Rectal smooth muscle tissue (tissue), 1 donor: ENCODE measurements at regions not wholly inside any gene's neighbourhood (a gene's known extent, or its start where the extent isn't known, plus 50 kb on each side); places are given as distances from the start of the nearest gene placed in this dataset.
"Not testable (repeated sequence)": the region's sequence is repeated elsewhere in the genome, so short reads cannot be mapped to it uniquely, and the experiment has no call there.

ENCODE experiments used
- H3K27ac ChIP-seq: one replicate; pipeline ENCODE4 v1.7.0; 2013; ENCODE audit warnings: low read depth, low read length, inconsistent platforms
- H3K27me3 ChIP-seq: one replicate; pipeline ENCODE4 v1.7.0; 2013; ENCODE audit warnings: low read length; ENCODE audit not compliant: control insufficient read depth, insufficient read depth
- H3K36me3 ChIP-seq: one replicate; pipeline ENCODE4 v1.7.0; 2013; ENCODE audit warnings: low read length; ENCODE audit not compliant: control insufficient read depth, insufficient read depth
- H3K4me1 ChIP-seq: one replicate; pipeline ENCODE4 v1.7.0; 2013; ENCODE audit warnings: low read length; ENCODE audit not compliant: control insufficient read depth, insufficient read depth
- H3K4me3 ChIP-seq: one replicate; pipeline ENCODE4 v1.7.0; 2013; ENCODE audit warnings: low read length
- H3K9ac ChIP-seq: one replicate; pipeline ENCODE4 v1.7.0; 2013; ENCODE audit warnings: low read length

GRCh38 chr3:139108253-139108969 lies 63.7 kb upstream of the PRR23C start:
- H3K9ac ChIP-seq, result no peak overlapping the region
- no peaks in the 10 kb centered on the region for H3K4me1 ChIP-seq
- H3K36me3 ChIP-seq, result no peaks in the 10 kb centered on the region
- no peak overlapping the region for H3K4me3 ChIP-seq
- no peak overlapping the region for H3K27ac ChIP-seq
- H3K27me3 ChIP-seq, result no peaks in the 10 kb centered on the region

- Histone ChIP-seq H3K27me3 (no peaks in the 10 kb centered on the region), H3K27ac (no peak overlapping the region), H3K9ac (no peak overlapping the region), H3K4me3 (no peak overlapping the region), H3K36me3 (no peaks in the 10 kb centered on the region), H3K4me1 (no peaks in the 10 kb centered on the region)
These were observed 64.6 kb upstream of the PRR23C start for GRCh38 chr3:139109271-139109670.

GRCh38 chr3:139110072-139110830 lies 65.6 kb upstream of the PRR23C start:
- H3K27me3 ChIP-seq, result no peaks in the 10 kb centered on the region
- no peaks in the 10 kb centered on the region for H3K36me3 ChIP-seq
- no peak overlapping the region for H3K9ac ChIP-seq
- H3K4me3 ChIP-seq, result no peak overlapping the region
- no peaks in the 10 kb centered on the region for H3K4me1 ChIP-seq
- no peak overlapping the region for H3K27ac ChIP-seq

GRCh38 chr3:139110929-139111328 lies 66.2 kb upstream of the PRR23C start:
- H3K4me3 ChIP-seq, H3K4me1 ChIP-seq, H3K36me3 ChIP-seq, H3K9ac ChIP-seq, H3K27me3 ChIP-seq, H3K27ac ChIP-seq: not testable (repeated sequence)

- Histone ChIP-seq H3K4me3 (no peak overlapping the region), H3K27ac (no peak overlapping the region), H3K27me3 (no peaks in the 10 kb centered on the region), H3K36me3 (no peaks in the 10 kb centered on the region), H3K4me1 (no peaks in the 10 kb centered on the region), H3K9ac (no peak overlapping the region)
These were observed 66.9 kb upstream of the PRR23C start for GRCh38 chr3:139111392-139112229.

- Histone ChIP-seq H3K36me3 (no peaks in the 10 kb centered on the region), H3K4me3 (no peak overlapping the region), H3K4me1 (no peaks in the 10 kb centered on the region), H3K27me3 (no peaks in the 10 kb centered on the region), H3K9ac (no peak overlapping the region), H3K27ac (no peak overlapping the region)
These were observed 67.5 kb upstream of the PRR23C start for GRCh38 chr3:139112230-139112558.

- Histone ChIP-seq H3K4me1 (no peaks in the 10 kb centered on the region), H3K4me3 (no peak overlapping the region), H3K27me3 (no peaks in the 10 kb centered on the region), H3K27ac (no peak overlapping the region), H3K9ac (no peak overlapping the region), H3K36me3 (no peaks in the 10 kb centered on the region)
These were observed 68.7 kb upstream of the PRR23C start for GRCh38 chr3:139113231-139113992.

- H3K36me3 ChIP-seq, result no peaks in the 10 kb centered on the region
- no peaks in the 10 kb centered on the region for H3K27me3 ChIP-seq
- H3K4me1 ChIP-seq, result no peaks in the 10 kb centered on the region
- H3K4me3 ChIP-seq, result no peak overlapping the region
- no peak overlapping the region for H3K27ac ChIP-seq
- H3K9ac ChIP-seq, result no peak overlapping the region
These were observed 69.3 kb upstream of the PRR23C start for GRCh38 chr3:139113993-139114375.

GRCh38 chr3:139116631-139117030 lies 71.9 kb upstream of the PRR23C start:
- H3K27me3 ChIP-seq, H3K27ac ChIP-seq, H3K36me3 ChIP-seq, H3K4me3 ChIP-seq, H3K9ac ChIP-seq, H3K4me1 ChIP-seq: not testable (repeated sequence)

GRCh38 chr3:139117136-139117675 lies 72.5 kb upstream of the PRR23C start:
- H3K27me3 ChIP-seq, result no peaks in the 10 kb centered on the region
- H3K4me3 ChIP-seq, result no peak overlapping the region
- no peaks in the 10 kb centered on the region for H3K36me3 ChIP-seq
- H3K27ac ChIP-seq, result no peak overlapping the region
- H3K4me1 ChIP-seq, result no peaks in the 10 kb centered on the region
- H3K9ac ChIP-seq, result no peak overlapping the region

GRCh38 chr3:139117883-139118760 lies 73.4 kb upstream of the PRR23C start:
- H3K27me3 ChIP-seq, result no peaks in the 10 kb centered on the region
- H3K4me1 ChIP-seq, result no peaks in the 10 kb centered on the region
- H3K4me3 ChIP-seq, result no peak overlapping the region
- H3K27ac ChIP-seq, result no peak overlapping the region
- H3K9ac ChIP-seq, result no peak overlapping the region
- H3K36me3 ChIP-seq, result no peaks in the 10 kb centered on the region
